Spleen (tissue), 11 donors: ENCODE measurements at regions not wholly inside any gene's neighbourhood (a gene's known extent, or its start where the extent isn't known, plus 50 kb on each side); places are given as distances from the start of the nearest gene placed in this dataset.
"Not testable (repeated sequence)": the region's sequence is repeated elsewhere in the genome, so short reads cannot be mapped to it uniquely, and the experiment has no call there.

Experiments used
- DNase-seq: peaks from one replicate; pipeline ENCODE4 v3.0.0-alpha.2; 2020
- H3K27ac ChIP-seq, 8 donors: fragments of 200-600 bp; sonication (generic) in 7 of 8; 1 replicate in 4 of 8; 2 replicates in 4 of 8; pipeline versions ENCODE4 v1.5.0 to v1.8.0; 2016 to 2021; ENCODE audit warnings: inconsistent platforms in 4 of 8, mild to moderate bottlenecking in 4 of 8, moderate library complexity in 1 of 8
- H3K27me3 ChIP-seq, 7 donors: fragments of 200-600 bp; sonication (generic) in 6 of 7; replicated peaks in 1 of 7; 1 replicate in 4 of 7; 2 replicates in 3 of 7; pipeline versions ENCODE4 v1.5.0 to v1.8.0; 2016 to 2021; ENCODE audit warnings: inconsistent platforms in 3 of 7, mild to moderate bottlenecking in 1 of 7
- H3K36me3 ChIP-seq, 6 donors: fragments of 200-600 bp; sonication (generic) in 5 of 6; 1 replicate in 4 of 6; 2 replicates in 2 of 6; pipeline versions ENCODE4 v1.5.0 to v1.8.0; 2016 to 2021; ENCODE audit warnings: inconsistent platforms in 2 of 6
- H3K4me1 ChIP-seq, 6 donors: fragments of 200-600 bp; sonication (generic) in 5 of 6; 1 replicate in 3 of 6; 2 replicates in 3 of 6; pipeline versions ENCODE4 v1.5.0 to v1.8.0; 2016 to 2021; ENCODE audit warnings: inconsistent platforms in 3 of 6
- H3K4me3 ChIP-seq, 8 donors: fragments of 200-600 bp; sonication (generic) in 7 of 8; 1 replicate in 4 of 8; 2 replicates in 4 of 8; pipeline versions ENCODE4 v1.5.0 to v1.8.0; 2016 to 2021; ENCODE audit warnings: inconsistent platforms in 4 of 8, mild to moderate bottlenecking in 4 of 8, moderate library complexity in 2 of 8
- H3K9me3 ChIP-seq, 8 donors: fragments of 200-600 bp; sonication (generic) in 7 of 8; 1 replicate in 4 of 8; 2 replicates in 4 of 8; pipeline versions ENCODE4 v1.5.0 to v1.8.0; 2016 to 2021; ENCODE audit warnings: inconsistent platforms in 4 of 8
- CTCF ChIP-seq, 11 experiments: fragments of 200-600 bp in 7 of 11; fragments of 450-650 bp in 4 of 11; sonication (generic) in 4 of 11; IDR thresholded peaks in 8 of 11; conservative IDR thresholded peaks in 3 of 11; 1 replicate in 7 of 11; 2 replicates in 4 of 11; pipeline versions ENCODE4 v1.4.0 to v1.8.0; 2016 to 2021; ENCODE audit warnings: antibody characterized with exemption in 11 of 11, inconsistent platforms in 4 of 11, mild to moderate bottlenecking in 1 of 11
- POLR2A ChIP-seq, 3 donors: fragments of 450-650 bp; IDR thresholded peaks; one replicate each; pipeline ENCODE4 v1.5.1; 2017; ENCODE audit warnings: antibody characterized with exemption in 3 of 3, mild to moderate bottlenecking in 1 of 3
- POLR2AphosphoS5 ChIP-seq, 3 donors: sonication (generic); formaldehyde crosslinking; IDR thresholded peaks; one replicate each; pipeline ENCODE4 v1.5.1; 2017; ENCODE audit warnings: antibody characterized with exemption in 3 of 3
- WGBS, 5 donors: extraction: QIAGEN DNeasy Blood & Tissue Kit in 3 of 5; methylation state at CpG; one replicate each; pipeline versions ENCODE4 v1.1.5 to v1.1.7; 2013 to 2018; 5-methylcytosine and 5-hydroxymethylcytosine counted together
- intact Hi-C: fragments of 100-400 bp; cut with DNase I; formaldehyde crosslinking; loops from one replicate; pipeline ENCODE4 v1.15.0; 2023; ENCODE audit warnings: low total_unique reads
- donor health status: healthy with polysubstance abuse.
- donor health status: DM: no; HTN: no; CAD: no; lungs with moderate emphysema.
- donor health status: DM: no; HTN: no; CAD: no.
- donor health status: Bipolar disorder and iron deficiency.
- donor health status: healthy.
- donor health status: DM: no; HTN: no; CAD: no.
- donor health status: DM: yes; HTN: yes; CAD: no.

GRCh38 chr6:67009818-67010217 lies 1302.8 kb upstream of the EYS start:
- intact Hi-C loops: no loop called here
- H3K27ac ChIP-seq: no peak overlapping the region
- WGBS, 5 donors: 63 to 71% (median 68%) methylated on average over 8 of the region's 8 CpGs
- no peak overlapping the region for H3K4me3 ChIP-seq
- DNase-seq: no peak
- no peak for TF ChIP-seq CTCF (IDR thresholded peaks at IDR 0.05 in 8 of 11, conservative IDR thresholded peaks at IDR 0.05 in 3 of 11)
- TF ChIP-seq POLR2A (IDR thresholded peaks at IDR 0.05): no peak
- no peak for TF ChIP-seq POLR2AphosphoS5 (IDR thresholded peaks at IDR 0.05)
- peaks cover 0 to 5% (median 0%) of the 10 kb centered on the region in 8 donors for H3K9me3 ChIP-seq
- no peaks in the 10 kb centered on the region for H3K36me3 ChIP-seq
- H3K27me3 ChIP-seq: no peaks in the 10 kb centered on the region
- H3K4me1 ChIP-seq: no peaks in the 10 kb centered on the region

- intact Hi-C loops: no loop called here
- DNase-seq: no peak
- H3K27me3 ChIP-seq: no peaks in the 10 kb centered on the region
- 81 to 95% (median 82%) methylated on average over 3 of the region's 3 CpGs for WGBS, 5 donors
- no peaks in the 10 kb centered on the region for H3K36me3 ChIP-seq
- TF ChIP-seq POLR2AphosphoS5 (IDR thresholded peaks at IDR 0.05): no peak
- no peak for TF ChIP-seq POLR2A (IDR thresholded peaks at IDR 0.05)
- no peak for TF ChIP-seq CTCF (IDR thresholded peaks at IDR 0.05 in 8 of 11, conservative IDR thresholded peaks at IDR 0.05 in 3 of 11)
- H3K27ac ChIP-seq: no peak overlapping the region
- H3K9me3 ChIP-seq: peaks cover 0 to 14% (median 2%) of the 10 kb centered on the region in 8 donors
- H3K4me3 ChIP-seq: no peak overlapping the region
- no peaks in the 10 kb centered on the region for H3K4me1 ChIP-seq
These were observed 1296.8 kb upstream of the EYS start for GRCh38 chr6:67003844-67004243.

GRCh38 chr6:67000121-67000520 lies 1293.1 kb upstream of the EYS start:
- no peaks in the 10 kb centered on the region for H3K27me3 ChIP-seq
- H3K4me1 ChIP-seq: no peaks in the 10 kb centered on the region
- 92 to 95% (median 95%) methylated on average over 2 of the region's 2 CpGs for WGBS, 5 donors
- intact Hi-C loops: no loop called here
- no peak for TF ChIP-seq CTCF (IDR thresholded peaks at IDR 0.05 in 8 of 11, conservative IDR thresholded peaks at IDR 0.05 in 3 of 11)
- TF ChIP-seq POLR2AphosphoS5 (IDR thresholded peaks at IDR 0.05): no peak
- TF ChIP-seq POLR2A (IDR thresholded peaks at IDR 0.05): no peak
- peaks cover 0 to 29% (median 13%) of the 10 kb centered on the region in 8 donors for H3K9me3 ChIP-seq
- no peaks in the 10 kb centered on the region for H3K36me3 ChIP-seq
- H3K27ac ChIP-seq: no peak overlapping the region
- DNase-seq: no peak
- H3K4me3 ChIP-seq: no peak overlapping the region

GRCh38 chr6:66997579-66997978 lies 1290.6 kb upstream of the EYS start:
- H3K4me3 ChIP-seq, H3K27me3 ChIP-seq, H3K4me1 ChIP-seq, H3K36me3 ChIP-seq, DNase-seq, H3K27ac ChIP-seq, intact Hi-C loops: not testable (repeated sequence)
- 62 to 78% (median 69%) methylated on average over 1 of the region's 1 CpG for whole genome bisulfite sequencing, 5 donors
- H3K9me3 ChIP-seq: peaks cover 0 to 32% (median 13%) of the 10 kb centered on the region in 8 donors

GRCh38 chr6:66995669-66996068 lies 1288.6 kb upstream of the EYS start:
- no peak for TF ChIP-seq POLR2A (IDR thresholded peaks at IDR 0.05)
- TF ChIP-seq CTCF (IDR thresholded peaks at IDR 0.05 in 8 of 11, conservative IDR thresholded peaks at IDR 0.05 in 3 of 11): no peak
- TF ChIP-seq POLR2AphosphoS5 (IDR thresholded peaks at IDR 0.05): no peak
- H3K4me3 ChIP-seq: no peak overlapping the region
- WGBS, 5 donors: 45 to 91% (median 88%) methylated on average over 1 of the region's 1 CpG
- no peaks in the 10 kb centered on the region for H3K27me3 ChIP-seq
- no peak overlapping the region for H3K27ac ChIP-seq
- peaks cover 0 to 48% (median 22%) of the 10 kb centered on the region in 8 donors for H3K9me3 ChIP-seq
- H3K4me1 ChIP-seq: no peaks in the 10 kb centered on the region
- intact Hi-C loops: no loop called here
- DNase-seq: no peak
- no peaks in the 10 kb centered on the region for H3K36me3 ChIP-seq

GRCh38 chr6:66993708-66994107 lies 1286.7 kb upstream of the EYS start:
- peaks cover 0 to 58% (median 37%) of the 10 kb centered on the region in 8 donors for H3K9me3 ChIP-seq
- H3K4me1 ChIP-seq, DNase-seq, H3K36me3 ChIP-seq, H3K4me3 ChIP-seq, H3K27ac ChIP-seq, H3K27me3 ChIP-seq, intact Hi-C loops: not testable (repeated sequence)
- WGBS, 5 donors: 85 to 93% (median 87%) methylated on average over 10 of the region's 10 CpGs
